H9 (cell line): ENCODE measurements at regions not wholly inside any gene's neighbourhood (a gene's known extent, or its start where the extent isn't known, plus 50 kb on each side); places are given as distances from the start of the nearest gene placed in this dataset.

Experiments
- DNase-seq: peaks from one replicate; pipeline ENCODE4 v3.0.0-alpha.2; 2017
- H2AFZ ChIP-seq: one replicate; pipeline ENCODE4 v1.6.1; 2013; ENCODE audit warnings: mild to moderate bottlenecking, low read length, control low read depth, moderate library complexity
- H2AK5ac ChIP-seq: 2 replicates; pipeline ENCODE4 v1.6.1; 2013; ENCODE audit warnings: low read length, control low read depth, mixed read lengths; ENCODE audit not compliant: insufficient read length
- H2BK120ac ChIP-seq: one replicate; pipeline ENCODE4 v1.6.1; 2013; ENCODE audit warnings: low read depth, mild to moderate bottlenecking, low read length, control low read depth, inconsistent platforms; ENCODE audit not compliant: poor library complexity, severe bottlenecking
- H2BK12ac ChIP-seq: 2 replicates; pipeline ENCODE4 v1.6.1; 2013; ENCODE audit warnings: low read length, control low read depth, mixed read lengths, low read depth; ENCODE audit not compliant: insufficient read length
- H2BK15ac ChIP-seq: 2 replicates; pipeline ENCODE4 v1.6.1; 2013; ENCODE audit warnings: low read depth, low read length, control low read depth
- H2BK20ac ChIP-seq: one replicate; pipeline ENCODE4 v1.6.1; 2013; ENCODE audit warnings: low read depth, mild to moderate bottlenecking, low read length, control low read depth, inconsistent platforms; ENCODE audit not compliant: poor library complexity, severe bottlenecking
- H2BK5ac ChIP-seq: 2 replicates; pipeline ENCODE4 v1.6.1; 2013; ENCODE audit warnings: low read length, control low read depth, mixed read lengths; ENCODE audit not compliant: insufficient read length
- H3K14ac ChIP-seq: 2 replicates; pipeline ENCODE4 v1.6.1; 2013; ENCODE audit warnings: low read length, control low read depth; ENCODE audit not compliant: insufficient read depth
- H3K18ac ChIP-seq: 2 replicates; pipeline ENCODE4 v1.6.1; 2013; ENCODE audit warnings: low read depth, mild to moderate bottlenecking, mixed read lengths, low read length, control low read depth; ENCODE audit not compliant: insufficient read length
- H3K23ac ChIP-seq: 2 replicates; pipeline ENCODE4 v1.6.1; 2013; ENCODE audit warnings: low read length, control low read depth, mixed read lengths, low read depth; ENCODE audit not compliant: insufficient read length
- H3K23me2 ChIP-seq: 2 replicates; pipeline ENCODE4 v1.6.1; 2013; ENCODE audit warnings: low read depth, mild to moderate bottlenecking, mixed read lengths, low read length, control low read depth; ENCODE audit not compliant: insufficient read length, poor library complexity, severe bottlenecking
- H3K27ac ChIP-seq: 2 replicates; pipeline ENCODE4 v1.5.1; 2013; ENCODE audit warnings: low read length, control low read depth, mixed read lengths, low read depth; ENCODE audit not compliant: insufficient read length
- H3K27me3 ChIP-seq: 2 replicates; pipeline ENCODE4 v1.6.1; 2013; ENCODE audit warnings: low read length, control low read depth, inconsistent platforms; ENCODE audit not compliant: insufficient read depth
- H3K4ac ChIP-seq: 2 replicates; pipeline ENCODE4 v1.6.1; 2013; ENCODE audit warnings: low read depth, mild to moderate bottlenecking, control low read depth, inconsistent platforms, low read length, moderate library complexity
- H3K4me1 ChIP-seq: 2 replicates; pipeline ENCODE4 v1.6.1; 2013; ENCODE audit warnings: low read length, control low read depth, inconsistent platforms; ENCODE audit not compliant: insufficient read depth
- H3K4me2 ChIP-seq: 2 replicates; pipeline ENCODE4 v1.6.1; 2013; ENCODE audit warnings: low read length, control low read depth, mixed read lengths; ENCODE audit not compliant: insufficient read length, insufficient read depth
- H3K56ac ChIP-seq: 2 replicates; pipeline ENCODE4 v1.6.1; 2013; ENCODE audit warnings: low read depth, mild to moderate bottlenecking, mixed read lengths, low read length, control low read depth; ENCODE audit not compliant: insufficient read length
- H3K79me1 ChIP-seq: 2 replicates; pipeline ENCODE4 v1.6.1; 2013; ENCODE audit warnings: low read depth, mild to moderate bottlenecking, moderate library complexity, low read length, control low read depth, inconsistent platforms; ENCODE audit not compliant: insufficient read depth, poor library complexity, severe bottlenecking
- H3K79me2 ChIP-seq: 2 replicates; pipeline ENCODE4 v1.6.1; 2013; ENCODE audit warnings: low read length, control low read depth, inconsistent platforms; ENCODE audit not compliant: insufficient read depth
- H3K9ac ChIP-seq: 2 replicates; pipeline ENCODE4 v1.6.1; 2013; ENCODE audit warnings: low read length, control low read depth, mixed read lengths; ENCODE audit not compliant: insufficient read length; ENCODE audit errors: extremely low read depth
- H3K9me3 ChIP-seq: one replicate; pipeline ENCODE4 v1.6.1; 2013; ENCODE audit warnings: low read depth, low read length, inconsistent platforms; ENCODE audit not compliant: control insufficient read depth
- H3T11ph ChIP-seq: one replicate; pipeline ENCODE4 v1.6.1; 2013; ENCODE audit warnings: mild to moderate bottlenecking, low read length, control low read depth, inconsistent platforms
- H4K20me1 ChIP-seq: one replicate; pipeline ENCODE4 v1.6.1; 2013; ENCODE audit not compliant: control insufficient read depth, insufficient read length, insufficient read depth
- H4K5ac ChIP-seq: 2 replicates; pipeline ENCODE4 v1.6.1; 2013; ENCODE audit warnings: low read depth, mild to moderate bottlenecking, mixed read lengths, low read length, control low read depth; ENCODE audit not compliant: insufficient read length
- H4K8ac ChIP-seq: replicated peaks from 2 replicates; pipeline ENCODE4 v1.6.1; 2013; ENCODE audit warnings: low read length, control low read depth, mixed read lengths, low read depth; ENCODE audit not compliant: insufficient read length
- H4K91ac ChIP-seq: 2 replicates; pipeline ENCODE4 v1.6.1; 2013; ENCODE audit warnings: low read depth, mild to moderate bottlenecking, moderate library complexity, mixed read lengths, low read length, control low read depth; ENCODE audit not compliant: insufficient read length
- H3K27ac Mint-ChIP-seq, 3 experiments: 2 replicates in 2 of 3; 3 replicates in 1 of 3; pipeline ENCODE4 v1.8.0; 2020 to 2021; ENCODE audit warnings: mixed read lengths in 3 of 3, mild to moderate bottlenecking in 1 of 3, moderate library complexity in 1 of 3
- H3K27me3 Mint-ChIP-seq: 2 replicates; pipeline ENCODE4 v1.8.0; 2021; ENCODE audit warnings: low read depth, mild to moderate bottlenecking, moderate library complexity, mixed read lengths
- H3K36me3 Mint-ChIP-seq, 3 experiments: 2 replicates in 2 of 3; 3 replicates in 1 of 3; pipeline ENCODE4 v1.8.0; 2020 to 2021; ENCODE audit warnings: low read depth in 3 of 3, mixed read lengths in 3 of 3; ENCODE audit not compliant: insufficient read depth in 1 of 3
- H3K4me1 Mint-ChIP-seq, 2 experiments: 2 replicates each; pipeline ENCODE4 v1.8.0; 2020; ENCODE audit warnings: mixed read lengths in 2 of 2
- H3K4me3 Mint-ChIP-seq, 2 experiments: 2 replicates in 1 of 2; 3 replicates in 1 of 2; pipeline ENCODE4 v1.8.0; 2020 to 2021; ENCODE audit warnings: mild to moderate bottlenecking in 2 of 2, mixed read lengths in 2 of 2, moderate library complexity in 1 of 2
- H3K9me3 Mint-ChIP-seq, 2 experiments: 2 replicates in 1 of 2; 3 replicates in 1 of 2; pipeline ENCODE4 v1.8.0; 2020; ENCODE audit warnings: mild to moderate bottlenecking in 2 of 2, mixed read lengths in 2 of 2, moderate library complexity in 1 of 2
- CTCF ChIP-seq: fragments of 200-600 bp; sonication (generic); conservative IDR thresholded peaks from 3 replicates; pipeline ENCODE4 v1.8.0; 2021; ENCODE audit warnings: antibody characterized with exemption, mild to moderate bottlenecking
- WGBS: extraction: QIAGEN DNeasy Blood & Tissue Kit; methylation state at CpG from one replicate; pipeline ENCODE4 v1.1.7; 2013; ENCODE audit warnings: missing lambda C conversion rate, low lambda C conversion rate, mixed read lengths; ENCODE audit not compliant: insufficient read length; ENCODE audit errors: extremely low coverage; 5-methylcytosine and 5-hydroxymethylcytosine counted together

GRCh38 chr2:128727914-128728313 is 409.2 kb upstream of the HS6ST1 start:
- Histone ChIP-seq H3K79me1 (no peaks in the 10 kb centered on the region), H3K9me3 (no peaks in the 10 kb centered on the region), H4K91ac (no peak overlapping the region), H2BK15ac (no peak overlapping the region), H3K23ac (no peak overlapping the region), H2BK12ac (no peak overlapping the region), H3K4me2 (no peak overlapping the region), H2BK20ac (no peak overlapping the region), H3K23me2 (no peaks in the 10 kb centered on the region), H3K9ac (no peak overlapping the region), H3K14ac (no peak overlapping the region), H3K56ac (no peak overlapping the region), H2BK5ac (no peak overlapping the region), H2AK5ac (no peak overlapping the region), H3K4ac (no peak overlapping the region), H4K20me1 (no peaks in the 10 kb centered on the region), H4K8ac (no peak overlapping the region), H3K18ac (no peak overlapping the region), H3K27ac (no peak overlapping the region), H3K4me1 (no peaks in the 10 kb centered on the region), H3T11ph (no peak overlapping the region), H2BK120ac (no peak overlapping the region), H3K27me3 (no peaks in the 10 kb centered on the region; the same call in 1 of the 2 replicates), H4K5ac (no peak overlapping the region), H2AFZ (no peak overlapping the region), H3K79me2 (no peaks in the 10 kb centered on the region)
- Mint-ChIP-seq H3K36me3 (peaks cover 0 to 9% (median 2%) of the 10 kb centered on the region in 3 experiments; a peak in 5 of 7 replicates), H3K4me3 (no peak overlapping the region), H3K9me3 (peaks cover 3 to 4% of the 10 kb centered on the region in 2 experiments; a peak in 1 of 5 replicates), H3K27me3 (no peaks in the 10 kb centered on the region), H3K27ac (no peak overlapping the region), H3K4me1 (peaks cover 0 to 2% of the 10 kb centered on the region in 2 experiments; a peak in 1 of 4 replicates)
- no peak for DNase-seq
- no CpG with 5 or more reads among the region's 2 CpGs for WGBS
- no peak for TF ChIP-seq CTCF
